ENCODE measurements at regions not wholly inside any gene's neighbourhood (a gene's known extent, or its start where the extent isn't known, plus 50 kb on each side); places are given as distances from the start of the nearest gene placed in this dataset.

DNA sequence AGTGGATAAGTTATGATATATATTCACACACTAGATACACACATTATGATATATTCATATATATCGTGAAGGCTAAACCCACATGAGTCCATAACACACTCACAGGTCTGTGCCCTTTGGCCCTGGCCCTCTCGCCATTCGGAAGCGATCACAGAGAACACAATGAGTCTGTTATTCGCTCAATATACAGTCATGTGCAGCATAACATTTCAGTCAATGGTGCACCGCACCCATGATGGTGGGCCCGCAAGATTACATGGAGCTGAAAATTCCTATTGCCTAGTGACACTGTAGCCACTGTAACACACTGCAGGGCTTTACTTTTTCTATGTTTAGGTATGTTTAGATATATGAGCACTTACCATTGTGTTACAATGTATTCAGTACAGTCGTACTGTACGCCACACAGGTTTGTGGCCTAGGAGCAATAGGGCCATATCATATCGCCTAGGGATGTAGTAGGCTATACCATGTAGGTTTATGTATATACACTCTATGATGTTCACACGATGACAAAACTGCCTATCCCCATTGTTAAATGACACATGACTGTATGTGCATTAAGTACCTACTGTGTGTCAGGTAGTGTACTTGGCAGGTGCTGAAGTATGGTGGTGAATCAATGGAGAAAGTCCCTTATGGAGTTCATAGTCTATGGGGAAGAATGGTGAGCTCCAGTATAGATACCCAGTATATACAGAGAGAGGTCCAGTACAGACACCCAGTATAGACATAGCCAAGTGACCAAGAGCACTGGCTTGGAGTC, 198.8 kb upstream of the KLF14 start:
- TF ChIP-seq POLR2A (IDR thresholded peaks at IDR 0.05; ENCODE audit: low read depth, low read length) (no peak), EZH2 (IDR thresholded peaks at IDR 0.05; ENCODE audit: borderline replicate concordance, low read depth, low read length, severe bottlenecking) (no peak), POLR2AphosphoS5 (IDR thresholded peaks at IDR 0.05; ENCODE audit: insufficient read depth, low read depth, low read length) (no peak), MYC (IDR thresholded peaks at IDR 0.05; ENCODE audit: low read depth, low read length) (no peak), JUN (IDR thresholded peaks at IDR 0.05; ENCODE audit: borderline replicate concordance, insufficient read depth, insufficient read length, low read depth) (no peak), FOS (IDR thresholded peaks at IDR 0.05; ENCODE audit: borderline replicate concordance, insufficient read depth, low read length) (no peak)
- TF ChIP-seq, protein P1, sequence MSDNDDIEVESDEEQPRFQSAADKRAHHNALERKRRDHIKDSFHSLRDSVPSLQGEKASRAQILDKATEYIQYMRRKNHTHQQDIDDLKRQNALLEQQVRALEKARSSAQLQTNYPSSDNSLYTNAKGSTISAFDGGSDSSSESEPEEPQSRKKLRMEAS (IDR thresholded peaks at IDR 0.05; ENCODE audit: insufficient read depth, insufficient read length), result no peak
- TF ChIP-seq, protein P2, sequence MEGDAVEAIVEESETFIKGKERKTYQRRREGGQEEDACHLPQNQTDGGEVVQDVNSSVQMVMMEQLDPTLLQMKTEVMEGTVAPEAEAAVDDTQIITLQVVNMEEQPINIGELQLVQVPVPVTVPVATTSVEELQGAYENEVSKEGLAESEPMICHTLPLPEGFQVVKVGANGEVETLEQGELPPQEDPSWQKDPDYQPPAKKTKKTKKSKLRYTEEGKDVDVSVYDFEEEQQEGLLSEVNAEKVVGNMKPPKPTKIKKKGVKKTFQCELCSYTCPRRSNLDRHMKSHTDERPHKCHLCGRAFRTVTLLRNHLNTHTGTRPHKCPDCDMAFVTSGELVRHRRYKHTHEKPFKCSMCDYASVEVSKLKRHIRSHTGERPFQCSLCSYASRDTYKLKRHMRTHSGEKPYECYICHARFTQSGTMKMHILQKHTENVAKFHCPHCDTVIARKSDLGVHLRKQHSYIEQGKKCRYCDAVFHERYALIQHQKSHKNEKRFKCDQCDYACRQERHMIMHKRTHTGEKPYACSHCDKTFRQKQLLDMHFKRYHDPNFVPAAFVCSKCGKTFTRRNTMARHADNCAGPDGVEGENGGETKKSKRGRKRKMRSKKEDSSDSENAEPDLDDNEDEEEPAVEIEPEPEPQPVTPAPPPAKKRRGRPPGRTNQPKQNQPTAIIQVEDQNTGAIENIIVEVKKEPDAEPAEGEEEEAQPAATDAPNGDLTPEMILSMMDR (IDR thresholded peaks at IDR 0.05; ENCODE audit: extremely low read depth in 1 of 2, insufficient read depth in 1 of 2, low read depth in 1 of 2, low read length in 2 of 2), result no peak
